ENCODE measurements at regions not wholly inside any gene's neighbourhood (a gene's known extent, or its start where the extent isn't known, plus 50 kb on each side); places are given as distances from the start of the nearest gene placed in this dataset.
"Not testable (repeated sequence)": the region's sequence is repeated elsewhere in the genome, so short reads cannot be mapped to it uniquely, and the experiment has no call there.

- no peak for TF ChIP-seq CTCF (IDR thresholded peaks at IDR 0.05; ENCODE audit: insufficient read depth, low read length)
- peak overlapping the region; percentile 14 for H3K4me3 ChIP-seq (ENCODE audit: low read depth, low read length)
- peak; percentile 60 for DNase-seq (ENCODE audit: low read depth)
Measured at GRCh38 chr9:2267181-2267745, 252.1 kb downstream of the SMARCA2 start.

GRCh38 chr9:2269778-2270177 lies 254.6 kb downstream of the SMARCA2 start:
- no peak for TF ChIP-seq CTCF (IDR thresholded peaks at IDR 0.05; ENCODE audit: insufficient read depth, low read length)
- no peak overlapping the region for H3K4me3 ChIP-seq (ENCODE audit: low read depth, low read length)
- no peak for DNase-seq (ENCODE audit: low read depth)

GRCh38 chr9:2270565-2270964 lies 255.4 kb downstream of the SMARCA2 start:
- no peak for DNase-seq (ENCODE audit: low read depth)
- no peak overlapping the region for H3K4me3 ChIP-seq (ENCODE audit: low read depth, low read length)
- no peak for TF ChIP-seq CTCF (IDR thresholded peaks at IDR 0.05; ENCODE audit: insufficient read depth, low read length)

- DNase-seq (ENCODE audit: low read depth), result no peak
- no peak overlapping the region for H3K4me3 ChIP-seq (ENCODE audit: low read depth, low read length)
- TF ChIP-seq CTCF (IDR thresholded peaks at IDR 0.05; ENCODE audit: insufficient read depth, low read length), result no peak
Measured at GRCh38 chr9:2271426-2271825, 256.3 kb downstream of the SMARCA2 start.

GRCh38 chr9:2274762-2275161 lies 259.6 kb downstream of the SMARCA2 start:
- DNase-seq (ENCODE audit: low read depth), result no peak
- no peak overlapping the region for H3K4me3 ChIP-seq (ENCODE audit: low read depth, low read length)
- TF ChIP-seq CTCF (IDR thresholded peaks at IDR 0.05; ENCODE audit: insufficient read depth, low read length), result no peak

GRCh38 chr9:2276296-2276695 lies 261.1 kb downstream of the SMARCA2 start:
- no peak for DNase-seq (ENCODE audit: low read depth)
- TF ChIP-seq CTCF (IDR thresholded peaks at IDR 0.05; ENCODE audit: insufficient read depth, low read length), result no peak

GRCh38 chr9:2277133-2277532 lies 262.0 kb downstream of the SMARCA2 start:
- not testable (repeated sequence) for DNase-seq (ENCODE audit: low read depth); H3K4me3 ChIP-seq (ENCODE audit: low read depth, low read length)

More at GRCh38 chr9:2276296-2276695, 261.1 kb downstream of the SMARCA2 start:
- H3K4me3 ChIP-seq (ENCODE audit: low read depth, low read length), result no peak overlapping the region

GRCh38 chr9:2277644-2278043 lies 262.5 kb downstream of the SMARCA2 start:
- DNase-seq (ENCODE audit: low read depth), result not testable (repeated sequence)

GRCh38 chr9:2279138-2279537 lies 264.0 kb downstream of the SMARCA2 start:
- not testable (repeated sequence) for H3K4me3 ChIP-seq (ENCODE audit: low read depth, low read length); DNase-seq (ENCODE audit: low read depth)

More at GRCh38 chr9:2277644-2278043, 262.5 kb downstream of the SMARCA2 start:
- H3K4me3 ChIP-seq (ENCODE audit: low read depth, low read length), result not testable (repeated sequence)
